BJ (cell line): ENCODE measurements at regions not wholly inside any gene's neighbourhood (a gene's known extent, or its start where the extent isn't known, plus 50 kb on each side); places are given as distances from the start of the nearest gene placed in this dataset.

Experiments used
- CTCF ChIA-PET: fragments of 350-600 bp; formaldehyde crosslinking; extraction: SDS; loops from one replicate; lab custom pipeline; 2021; ENCODE audit warnings: antibody characterized with exemption, inconsistent platforms; lab: Yijun Ruan, JAX
- POLR2A ChIA-PET: fragments of 300-600 bp; sonication (Branson Sonifier 250); formaldehyde crosslinking; extraction: SDS; loops from one replicate; lab custom pipeline; 2021; ENCODE audit warnings: antibody characterized with exemption; lab: Charles Lee
- DNase-seq: peaks from one replicate; pipeline ENCODE4 v3.0.0-alpha.2; 2011; ENCODE audit warnings: low read depth
- H3K27me3 ChIP-seq: 2 replicates; pipeline ENCODE4 v1.6.0; 2011; ENCODE audit warnings: low read length; ENCODE audit not compliant: control insufficient read depth, insufficient read depth
- H3K36me3 ChIP-seq: 2 replicates; pipeline ENCODE4 v1.5.1; 2011; ENCODE audit warnings: low read length; ENCODE audit not compliant: control insufficient read depth, insufficient read depth
- H3K4me3 ChIP-seq: 2 replicates; pipeline ENCODE4 v1.5.1; 2011; ENCODE audit warnings: low read depth, mild to moderate bottlenecking, control low read depth, low read length
- CTCF ChIP-seq: IDR thresholded peaks from 2 replicates; pipeline ENCODE4 v1.5.1; 2011; ENCODE audit warnings: low read depth, mild to moderate bottlenecking, control low read depth, inconsistent platforms, low read length, moderate library complexity; ENCODE audit not compliant: insufficient read depth

GRCh38 chr6:40244699-40245098 is 310.4 kb upstream of the MOCS1 start:
- TF ChIP-seq CTCF: no peak
- DNase-seq: no peak
- no peaks in the 10 kb centered on the region for H3K27me3 ChIP-seq
- CTCF ChIA-PET: no interaction called here
- H3K36me3 ChIP-seq: no peaks in the 10 kb centered on the region
- no peak overlapping the region for H3K4me3 ChIP-seq
- POLR2A ChIA-PET: no interaction called here

- CTCF ChIA-PET: interaction anchor here (1.0 kb wide), 1 partner anchor 13 kb away, joined by 3 read pairs; no protein-coding TSS in a partner anchor
Measured at GRCh38 chr6:40232698-40233097, 298.4 kb upstream of the MOCS1 start.

GRCh38 chr6:40227735-40228134 is 293.5 kb upstream of the MOCS1 start:
- Histone ChIP-seq H3K4me3 (no peak overlapping the region), H3K27me3 (no peaks in the 10 kb centered on the region), H3K36me3 (no peaks in the 10 kb centered on the region)
- TF ChIP-seq CTCF: no peak
- POLR2A ChIA-PET: no interaction called here
- no peak for DNase-seq
- CTCF ChIA-PET: no interaction called here

More at GRCh38 chr6:40232698-40233097, 298.4 kb upstream of the MOCS1 start:
- Histone ChIP-seq H3K4me3 (no peak overlapping the region), H3K27me3 (no peaks in the 10 kb centered on the region), H3K36me3 (no peaks in the 10 kb centered on the region)
- POLR2A ChIA-PET: no interaction called here
- TF ChIP-seq CTCF: no peak
- DNase-seq: no peak

- ChIA-PET POLR2A (no interaction called here), CTCF (no interaction called here)
- DNase-seq: no peak
- no peaks in the 10 kb centered on the region for H3K27me3 ChIP-seq
- no peak overlapping the region for H3K4me3 ChIP-seq
- no peak for TF ChIP-seq CTCF
- H3K36me3 ChIP-seq: no peaks in the 10 kb centered on the region
Measured at GRCh38 chr6:40222354-40222753, 288.1 kb upstream of the MOCS1 start.

- no peak for DNase-seq
- CTCF ChIA-PET: interaction anchor here (1.1 kb wide), 1 partner anchor 13 kb away, joined by 3 read pairs; no protein-coding TSS in a partner anchor
- POLR2A ChIA-PET: no interaction called here
- no peaks in the 10 kb centered on the region for H3K27me3 ChIP-seq
- H3K4me3 ChIP-seq: no peak overlapping the region
- no peak for TF ChIP-seq CTCF
- H3K36me3 ChIP-seq: no peaks in the 10 kb centered on the region
Measured at GRCh38 chr6:40219799-40220198, 285.5 kb upstream of the MOCS1 start.
